Ovary (tissue), 7 donors: ENCODE measurements at regions not wholly inside any gene's neighbourhood (a gene's known extent, or its start where the extent isn't known, plus 50 kb on each side); places are given as distances from the start of the nearest gene placed in this dataset.

Source experiments
- DNase-seq, 5 donors: peaks; one replicate each; pipeline ENCODE4 v3.0.0-alpha.2; 2019 to 2020
- H3K27ac ChIP-seq, 2 donors: fragments of 200-600 bp; one replicate each; pipeline versions ENCODE4 v1.5.1 to v1.8.0; 2019 to 2022
- H3K27me3 ChIP-seq: fragments of 200-600 bp; one replicate; pipeline ENCODE4 v1.8.0; 2022
- H3K36me3 ChIP-seq: fragments of 200-600 bp; sonication (generic); one replicate; pipeline ENCODE4 v1.5.1; 2019
- H3K4me1 ChIP-seq: one replicate; pipeline ENCODE4 v1.8.1; 2013; ENCODE audit warnings: mild to moderate bottlenecking, moderate library complexity; ENCODE audit not compliant: insufficient read depth
- H3K4me3 ChIP-seq: fragments of 200-600 bp; sonication (generic); one replicate; pipeline ENCODE4 v1.5.1; 2017
- H3K9me3 ChIP-seq, 2 donors: fragments of 200-600 bp in 1 of 2; sonication (generic) in 1 of 2; one replicate each; pipeline versions ENCODE4 v1.5.1 to v1.8.1; 2013 to 2019; ENCODE audit warnings: mild to moderate bottlenecking in 1 of 2, moderate library complexity in 1 of 2
- CTCF ChIP-seq, 3 donors: fragments of 450-650 bp in 2 of 3; fragments of 200-600 bp in 1 of 3; IDR thresholded peaks; one replicate each; pipeline versions ENCODE4 v1.5.1 to v1.8.0; 2016 to 2022; ENCODE audit warnings: antibody characterized with exemption in 3 of 3, mild to moderate bottlenecking in 1 of 3
- EP300 ChIP-seq: sonication (generic); formaldehyde crosslinking; IDR thresholded peaks from one replicate; pipeline ENCODE4 v1.6.1; 2017; ENCODE audit warnings: antibody characterized with exemption
- POLR2A ChIP-seq: fragments of 450-650 bp; IDR thresholded peaks from one replicate; pipeline ENCODE4 v1.6.1; 2017; ENCODE audit warnings: antibody characterized with exemption, mild to moderate bottlenecking, moderate library complexity
- WGBS, 3 donors: extraction: QIAGEN DNeasy Blood & Tissue Kit in 1 of 3; methylation state at CpG; one replicate each; pipeline versions ENCODE4 v1.1.5 to v1.1.7; 2013 to 2017; 5-methylcytosine and 5-hydroxymethylcytosine counted together
- intact Hi-C, 4 donors: fragments of 100-400 bp; cut with DNase I; formaldehyde crosslinking; loops; one replicate each; pipeline versions ENCODE4 v1.11.0 to v1.15.1; 2022 to 2023
- donor health status: DM: no; HTN: no; CAD: no; lungs with moderate emphysema.
- donor health status: DM: no; HTN: no; CAD: no.
- donor health status: Bipolar disorder and iron deficiency.
- donor health status: DM: no; HTN: no; CAD: no.
- donor health status: DM: yes; HTN: yes; CAD: no.

- no peaks in the 10 kb centered on the region for H3K27me3 ChIP-seq
- no peak overlapping the region for H3K4me3 ChIP-seq
- no peaks in the 10 kb centered on the region for H3K9me3 ChIP-seq
- no peak for DNase-seq
- no peaks in the 10 kb centered on the region for H3K4me1 ChIP-seq
- no peaks in the 10 kb centered on the region for H3K36me3 ChIP-seq
- WGBS, 3 donors, result 62 to 70% (median 62%) methylated on average over 7 of the region's 7 CpGs
- H3K27ac ChIP-seq, result no peak overlapping the region
- TF ChIP-seq CTCF (IDR thresholded peaks at IDR 0.05), result no peak
- no peak for TF ChIP-seq POLR2A
- no peak for TF ChIP-seq EP300
- intact Hi-C loops, result no loop called here
These were observed 275.6 kb upstream of the ID2 start for GRCh38 chr2:8406271-8406670.

GRCh38 chr2:8407332-8407731 lies 274.5 kb upstream of the ID2 start:
- TF ChIP-seq CTCF (IDR thresholded peaks at IDR 0.05), result no peak
- TF ChIP-seq POLR2A, result no peak
- TF ChIP-seq EP300, result no peak
- no peaks in the 10 kb centered on the region for H3K4me1 ChIP-seq
- H3K4me3 ChIP-seq, result no peak overlapping the region
- H3K27me3 ChIP-seq, result no peaks in the 10 kb centered on the region
- no peaks in the 10 kb centered on the region for H3K9me3 ChIP-seq
- DNase-seq, result no peak
- no peaks in the 10 kb centered on the region for H3K36me3 ChIP-seq
- WGBS, 3 donors, result 94 to 99% (median 95%) methylated on average over 3 of the region's 3 CpGs
- no peak overlapping the region for H3K27ac ChIP-seq
- intact Hi-C loops, result no loop called here

DNA sequence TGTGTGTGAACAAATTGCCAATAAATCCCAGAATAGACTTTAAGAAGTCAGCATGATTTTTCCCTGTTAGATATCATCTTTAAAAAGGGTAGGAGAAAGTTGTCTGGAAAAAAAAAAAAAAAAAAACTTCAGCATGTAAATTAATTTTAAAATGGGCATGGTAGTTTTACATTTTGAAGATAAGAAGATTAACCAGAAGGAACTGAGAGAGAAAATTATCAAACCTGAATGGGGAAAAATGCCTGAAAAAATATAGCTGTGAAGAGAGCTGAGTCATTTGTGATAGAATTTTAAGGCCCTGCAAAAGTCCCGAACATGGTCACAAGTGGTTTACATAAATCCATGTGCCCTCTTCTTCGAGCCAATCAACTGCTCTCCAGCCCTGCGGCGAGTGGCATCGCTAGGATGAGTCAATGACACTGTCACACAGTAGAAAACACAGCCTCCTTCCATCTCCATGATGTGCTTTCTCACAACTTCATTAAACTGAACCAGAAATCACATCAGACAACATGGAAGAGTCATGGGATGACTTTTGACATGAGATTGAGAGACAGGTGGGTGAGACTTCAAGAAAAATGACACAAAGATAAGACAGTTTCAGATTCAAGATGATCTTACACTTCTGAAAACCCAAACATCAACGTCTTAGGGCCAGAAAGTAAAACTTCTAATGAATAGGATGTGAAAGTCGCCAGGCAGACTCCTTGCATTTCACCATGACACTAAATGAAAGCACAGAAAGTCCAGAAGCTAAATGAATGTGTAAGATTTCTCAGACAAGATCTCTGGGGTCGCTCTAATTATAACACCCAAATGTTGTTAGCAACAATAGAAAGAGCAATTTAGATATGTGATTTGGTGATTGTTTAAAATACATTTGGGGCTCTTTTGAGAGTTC lies 273.0 kb upstream of the ID2 start:
- H3K4me3 ChIP-seq, result no peak overlapping the region
- TF ChIP-seq EP300, result no peak
- no peak for TF ChIP-seq POLR2A
- no peak for TF ChIP-seq CTCF (IDR thresholded peaks at IDR 0.05)
- H3K9me3 ChIP-seq, result no peaks in the 10 kb centered on the region
- no peaks in the 10 kb centered on the region for H3K36me3 ChIP-seq
- no peak overlapping the region for H3K27ac ChIP-seq
- no peaks in the 10 kb centered on the region for H3K27me3 ChIP-seq
- DNase-seq, result no peak
- intact Hi-C loops, result no loop called here
- WGBS, 3 donors, result 88 to 91% (median 89%) methylated on average over 8 of the region's 8 CpGs
- no peaks in the 10 kb centered on the region for H3K4me1 ChIP-seq

DNA sequence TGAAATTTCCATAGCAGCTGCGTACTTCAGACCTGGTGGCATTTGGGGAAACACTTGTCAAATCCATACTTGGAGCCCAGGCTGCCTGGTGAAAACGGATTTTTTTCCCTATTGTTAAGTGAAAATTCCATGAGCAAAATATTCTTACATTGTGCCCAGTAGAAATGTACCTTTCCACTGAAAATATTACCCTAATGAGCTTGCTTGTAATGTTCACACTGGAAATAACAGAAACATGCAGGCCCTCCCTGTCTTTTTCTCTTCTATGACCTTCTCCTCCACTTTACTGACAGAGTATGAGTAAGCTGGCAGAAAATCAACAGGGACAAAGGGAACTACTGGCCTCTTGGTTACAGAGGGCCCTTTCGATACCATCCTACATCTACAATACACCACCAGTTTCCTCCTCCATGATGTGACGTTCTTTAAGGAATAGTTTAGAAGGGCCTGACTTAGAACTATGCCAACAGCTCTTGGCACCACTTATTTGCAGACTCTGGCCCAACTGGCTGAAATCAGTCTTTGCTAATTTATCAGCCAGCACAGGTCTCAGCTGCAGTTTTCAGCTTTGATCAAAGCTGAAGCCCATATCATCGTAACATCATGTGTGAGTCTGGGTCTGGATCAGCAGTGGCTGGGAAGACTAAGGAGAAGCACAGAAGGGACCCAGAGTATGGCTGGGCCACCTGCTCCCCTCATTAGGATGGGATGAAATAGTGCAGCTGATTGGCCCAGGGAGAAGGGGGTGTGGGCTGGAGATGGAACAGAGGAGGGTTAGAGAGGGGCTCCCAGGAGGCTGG lies 272.2 kb upstream of the ID2 start:
- intact Hi-C loops, result no loop called here
- TF ChIP-seq CTCF (IDR thresholded peaks at IDR 0.05) (no peak), EP300 (no peak), POLR2A (no peak)
- WGBS, 3 donors, result 84 to 90% (median 87%) methylated on average over 5 of the region's 5 CpGs

More for the DNA sequence above, 272.2 kb upstream of the ID2 start:
- no peak overlapping the region for H3K27ac ChIP-seq
- no peak overlapping the region for H3K4me3 ChIP-seq
- no peaks in the 10 kb centered on the region for H3K4me1 ChIP-seq
- no peak for DNase-seq
- no peaks in the 10 kb centered on the region for H3K36me3 ChIP-seq
- H3K27me3 ChIP-seq, result no peaks in the 10 kb centered on the region
- no peaks in the 10 kb centered on the region for H3K9me3 ChIP-seq
